ENCODE measurements at regions not wholly inside any gene's neighbourhood (a gene's known extent, or its start where the extent isn't known, plus 50 kb on each side); places are given as distances from the start of the nearest gene placed in this dataset.
A peak's percentile ranks its signal among the peaks of the same experiment; 100 is the strongest.

DNA sequence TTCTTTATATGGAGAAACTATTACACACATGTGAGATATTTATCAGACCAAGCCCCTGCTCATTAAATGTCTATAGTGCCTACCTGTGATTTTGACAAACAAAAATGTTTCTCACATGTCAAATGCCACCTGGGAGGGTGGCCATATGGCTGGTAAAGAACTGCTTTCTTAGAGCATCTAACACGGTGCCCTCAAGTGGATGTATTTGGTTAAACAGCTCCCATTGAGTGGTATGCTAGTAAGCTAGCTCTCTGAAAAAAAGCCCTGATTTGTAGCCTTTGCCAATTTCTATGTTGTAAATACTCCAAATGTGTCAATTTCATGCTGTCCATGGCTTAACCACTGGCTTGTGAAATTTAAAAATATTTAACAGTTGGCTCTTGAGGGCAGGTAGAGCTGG is 94.6 kb downstream of the PMAIP1 start:
- TF ChIP-seq, protein P1, sequence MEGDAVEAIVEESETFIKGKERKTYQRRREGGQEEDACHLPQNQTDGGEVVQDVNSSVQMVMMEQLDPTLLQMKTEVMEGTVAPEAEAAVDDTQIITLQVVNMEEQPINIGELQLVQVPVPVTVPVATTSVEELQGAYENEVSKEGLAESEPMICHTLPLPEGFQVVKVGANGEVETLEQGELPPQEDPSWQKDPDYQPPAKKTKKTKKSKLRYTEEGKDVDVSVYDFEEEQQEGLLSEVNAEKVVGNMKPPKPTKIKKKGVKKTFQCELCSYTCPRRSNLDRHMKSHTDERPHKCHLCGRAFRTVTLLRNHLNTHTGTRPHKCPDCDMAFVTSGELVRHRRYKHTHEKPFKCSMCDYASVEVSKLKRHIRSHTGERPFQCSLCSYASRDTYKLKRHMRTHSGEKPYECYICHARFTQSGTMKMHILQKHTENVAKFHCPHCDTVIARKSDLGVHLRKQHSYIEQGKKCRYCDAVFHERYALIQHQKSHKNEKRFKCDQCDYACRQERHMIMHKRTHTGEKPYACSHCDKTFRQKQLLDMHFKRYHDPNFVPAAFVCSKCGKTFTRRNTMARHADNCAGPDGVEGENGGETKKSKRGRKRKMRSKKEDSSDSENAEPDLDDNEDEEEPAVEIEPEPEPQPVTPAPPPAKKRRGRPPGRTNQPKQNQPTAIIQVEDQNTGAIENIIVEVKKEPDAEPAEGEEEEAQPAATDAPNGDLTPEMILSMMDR (IDR thresholded peaks at IDR 0.05; ENCODE audit: poor library complexity), result peak; percentile 12
- TF ChIP-seq EZH2 (IDR thresholded peaks at IDR 0.05; ENCODE audit: borderline replicate concordance) (no peak), EZH2phosphoT487 (IDR thresholded peaks at IDR 0.05; ENCODE audit: low read depth, severe bottlenecking, unreplicated experiment) (no peak)
